Colon (tissue), 2 donors: ENCODE measurements at regions not wholly inside any gene's neighbourhood (a gene's known extent, or its start where the extent isn't known, plus 50 kb on each side); places are given as distances from the start of the nearest gene placed in this dataset.
"Not testable (repeated sequence)": the region's sequence is repeated elsewhere in the genome, so short reads cannot be mapped to it uniquely, and the experiment has no call there.

Experiments
- FAIRE-seq: peaks from 2 replicates; lab custom pipeline; 2012; peaks lifted over from hg19 to GRCh38; lab: Jason Lieb, UNC
- donor health status: control.
- donor health status: control.

DNA sequence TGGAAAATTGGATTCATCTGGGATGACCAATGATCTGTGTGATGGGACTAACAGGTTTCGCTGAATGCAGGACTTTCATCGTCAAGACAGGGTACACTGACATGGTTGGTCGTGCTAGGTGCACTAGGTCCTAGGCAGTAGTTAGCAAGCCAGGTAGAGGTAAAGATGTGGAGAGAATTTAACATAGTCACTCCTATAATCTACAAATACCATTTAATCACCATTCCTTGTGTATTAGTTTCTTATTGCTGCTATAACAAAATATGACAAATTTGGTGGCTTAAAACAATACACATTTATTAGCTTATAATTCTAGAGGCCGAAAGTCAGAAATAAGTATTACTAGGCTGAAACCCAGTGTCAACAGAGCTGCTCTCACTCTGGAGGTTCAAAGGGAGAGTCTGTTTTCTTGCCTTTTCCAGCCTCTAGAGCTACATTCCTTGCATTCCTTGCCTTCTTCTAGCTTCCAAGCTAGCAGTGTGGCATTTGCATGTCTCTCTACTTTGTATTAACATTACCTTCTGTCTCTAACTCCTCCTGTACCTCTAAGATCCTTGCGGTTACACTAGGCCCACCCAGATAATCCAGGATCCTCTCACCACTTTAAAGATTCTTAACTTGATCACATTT lies 98.7 kb upstream of the GRIA3 start:
- FAIRE-seq, result no peak

GRCh38 chrX:123086768-123087167 lies 97.3 kb upstream of the GRIA3 start:
- FAIRE-seq, result no peak

GRCh38 chrX:123087326-123087725 lies 96.8 kb upstream of the GRIA3 start:
- no peak for FAIRE-seq

DNA sequence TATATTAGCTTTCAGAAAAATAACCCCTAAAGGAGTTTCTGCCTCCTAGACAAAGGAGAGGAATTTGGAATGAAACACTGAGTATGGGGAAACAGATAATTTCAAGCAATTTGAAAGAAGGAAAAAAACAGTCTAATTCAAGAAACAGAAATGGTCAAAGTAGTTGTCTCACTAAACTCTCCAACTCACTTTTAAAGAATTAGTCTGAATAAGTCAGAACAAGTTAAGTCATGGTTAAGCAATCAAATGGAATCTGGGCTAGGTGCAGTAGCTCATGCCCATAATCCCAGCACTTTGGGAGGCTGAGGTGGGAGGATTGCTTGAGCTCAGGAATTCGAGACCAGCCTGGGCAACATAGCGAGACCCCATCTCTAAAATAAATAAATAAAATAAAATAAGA lies 95.7 kb upstream of the GRIA3 start:
- FAIRE-seq, result no peak

DNA sequence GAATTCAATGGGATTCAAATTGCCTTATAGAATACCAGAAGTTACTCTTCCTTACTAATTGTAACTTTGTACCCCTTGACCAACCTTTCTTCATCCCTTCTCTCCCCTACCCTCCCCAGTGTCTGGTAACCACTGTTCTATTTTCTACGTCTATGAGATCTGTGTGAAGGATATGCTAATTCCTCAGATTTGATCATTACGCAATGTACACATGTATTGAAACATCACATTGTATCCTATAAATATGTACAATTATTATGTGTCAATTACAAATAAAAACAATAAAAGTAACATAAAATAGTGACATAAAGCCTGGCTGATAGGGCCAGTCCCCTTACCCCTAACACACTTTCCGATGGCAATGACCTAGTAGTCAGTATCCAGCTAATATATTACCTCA lies 95.1 kb upstream of the GRIA3 start:
- no peak for FAIRE-seq

DNA sequence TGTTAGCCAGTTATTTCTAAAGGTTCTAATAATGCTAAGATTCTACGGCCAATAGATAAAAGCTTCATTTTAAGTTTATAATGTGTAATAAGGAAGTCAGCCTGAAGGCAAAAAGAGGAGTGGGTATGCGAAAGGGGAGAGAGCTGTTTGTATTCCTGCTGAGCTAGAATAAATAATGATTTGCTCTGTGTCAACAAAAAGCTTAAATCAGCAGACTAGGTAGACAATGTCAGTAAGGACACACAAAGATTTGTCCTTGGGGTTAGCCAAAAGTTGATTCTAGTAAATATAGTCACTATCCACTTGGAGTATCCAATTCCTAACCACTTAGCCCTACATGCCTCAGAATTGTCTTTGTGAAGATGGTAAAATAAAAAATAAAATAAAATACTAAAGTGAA lies 90.3 kb upstream of the GRIA3 start:
- FAIRE-seq, result peak; percentile 78

DNA sequence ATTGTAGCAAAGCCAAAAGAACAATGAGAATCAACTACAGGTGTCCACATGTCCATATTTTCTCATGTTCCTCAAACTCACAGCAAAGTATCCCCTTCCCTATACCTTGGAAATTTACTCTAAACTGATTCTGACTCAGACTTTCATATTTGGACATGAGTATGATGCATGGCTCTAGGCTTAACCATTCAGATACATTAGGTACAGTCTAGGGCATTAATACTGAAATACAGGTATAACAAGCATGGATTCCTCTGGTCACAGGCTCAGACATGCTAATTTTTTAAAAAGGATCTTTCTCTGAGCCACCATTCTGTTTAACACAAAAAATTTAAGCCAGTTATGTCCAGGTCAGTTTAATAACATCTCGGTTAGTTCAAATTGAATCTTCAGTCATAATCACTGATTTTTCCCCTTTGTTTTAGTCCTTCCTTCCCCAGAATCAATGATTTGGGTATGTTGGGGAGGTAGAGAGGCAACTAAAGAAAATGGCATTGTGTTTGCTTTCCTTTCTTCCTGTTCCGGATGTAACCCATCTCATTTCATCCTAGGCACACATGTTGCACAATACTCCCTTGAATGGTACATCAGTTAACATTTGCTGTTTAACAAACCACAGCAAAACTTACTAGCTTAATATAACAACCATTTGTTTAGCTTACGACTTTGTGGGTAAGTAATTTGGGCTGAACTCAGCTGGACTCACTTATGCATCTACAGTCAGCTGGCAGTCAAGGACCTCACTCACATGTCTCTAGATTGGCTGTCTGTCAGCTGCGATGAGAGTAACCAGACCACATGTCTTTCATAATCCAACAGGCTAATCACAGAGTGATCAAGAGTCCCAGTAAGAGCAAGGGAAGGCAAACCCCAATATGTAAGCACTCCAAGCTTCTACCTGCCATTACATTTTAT lies 75.3 kb upstream of the GRIA3 start:
- no peak for FAIRE-seq

- no peak for FAIRE-seq
Measured at GRCh38 chrX:123121241-123121640, 62.8 kb upstream of the GRIA3 start.

DNA sequence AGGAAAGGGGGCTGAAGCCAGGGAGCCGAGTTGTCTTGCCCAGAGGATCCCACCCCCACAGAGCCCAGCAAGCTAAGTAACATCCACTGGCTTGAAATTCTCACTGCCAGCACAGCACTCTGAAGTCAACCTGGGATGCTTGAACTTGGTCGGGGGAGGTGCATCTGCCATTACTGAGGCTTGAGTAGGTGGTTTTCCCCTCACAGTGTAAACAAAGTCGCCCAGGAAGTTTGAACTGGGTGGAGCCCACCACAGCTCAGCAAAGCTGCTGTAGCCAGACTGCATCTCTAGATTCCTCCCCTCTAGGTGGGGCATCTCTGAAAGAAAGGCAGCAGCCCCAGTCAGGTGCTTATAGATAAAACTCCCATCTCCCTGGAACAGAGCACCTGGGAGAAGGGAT lies 54.3 kb upstream of the GRIA3 start:
- FAIRE-seq, result not testable (repeated sequence)
